ENCODE measurements at regions not wholly inside any gene's neighbourhood (a gene's known extent, or its start where the extent isn't known, plus 50 kb on each side); places are given as distances from the start of the nearest gene placed in this dataset.

GRCh38 chr14:56881181-56881580 is 70.9 kb upstream of the OTX2 start:
- ATAC-seq, result no peak
- Mint-ChIP-seq H3K4me3 (no peak overlapping the region), H3K9me3 (no peaks in the 10 kb centered on the region), H3K27ac (no peak overlapping the region), H3K4me1 (peaks cover 23% of the 10 kb centered on the region), H3K27me3 (ENCODE audit: low read depth) (peaks cover 88% of the 10 kb centered on the region), H3K36me3 (no peaks in the 10 kb centered on the region)
- ChIA-PET CTCF (no interaction called here), POLR2A (no interaction called here)
- DNase-seq (ENCODE audit: low spot score), result no peak
- no peak for TF ChIP-seq ZNF416 (CRISPR knock-in tag; IDR thresholded peaks at IDR 0.05)
- TF ChIP-seq AR (CRISPR knock-in tag; IDR thresholded peaks at IDR 0.05), result no peak
- TF ChIP-seq NR3C1 (CRISPR knock-in tag; conservative IDR thresholded peaks at IDR 0.05; ENCODE audit: low read depth), result no peak
- no peak for TF ChIP-seq RORB (CRISPR knock-in tag; IDR thresholded peaks at IDR 0.05)
- no peak for TF ChIP-seq TEAD1 (CRISPR knock-in tag; IDR thresholded peaks at IDR 0.05)
- no peak for TF ChIP-seq HMGXB4 (CRISPR knock-in tag; IDR thresholded peaks at IDR 0.05)
- no peak for TF ChIP-seq JAZF1 (CRISPR knock-in tag; IDR thresholded peaks at IDR 0.05)
- TF ChIP-seq ZBTB43 (CRISPR knock-in tag; IDR thresholded peaks at IDR 0.05), result no peak

- H3K36me3 Mint-ChIP-seq, result no peaks in the 10 kb centered on the region
- POLR2A ChIA-PET, result no interaction called here
- CTCF ChIA-PET, result no interaction called here
- H3K27me3 Mint-ChIP-seq (ENCODE audit: low read depth), result peaks cover 93% of the 10 kb centered on the region
- H3K4me1 Mint-ChIP-seq, result peaks cover 19% of the 10 kb centered on the region
- ATAC-seq, result no peak
- no peaks in the 10 kb centered on the region for H3K9me3 Mint-ChIP-seq
- H3K4me3 Mint-ChIP-seq, result no peak overlapping the region
- no peak for DNase-seq (ENCODE audit: low spot score)
- no peak overlapping the region for H3K27ac Mint-ChIP-seq
- TF ChIP-seq ATF6 (CRISPR knock-in tag; IDR thresholded peaks at IDR 0.05) (no peak), CBFB (CRISPR knock-in tag; IDR thresholded peaks at IDR 0.05; ENCODE audit: low read depth) (no peak), ERG (CRISPR knock-in tag; IDR thresholded peaks at IDR 0.05) (no peak), NR1H2 (CRISPR knock-in tag; IDR thresholded peaks at IDR 0.05) (no peak), USF1 (CRISPR knock-in tag; IDR thresholded peaks at IDR 0.05) (no peak), CREB1 (CRISPR knock-in tag; IDR thresholded peaks at IDR 0.05) (no peak), MAX (CRISPR knock-in tag; IDR thresholded peaks at IDR 0.05) (no peak)
These were observed 68.5 kb upstream of the OTX2 start for GRCh38 chr14:56878766-56879165.

Data from WTC11 (cell line).